ENCODE measurements at regions not wholly inside any gene's neighbourhood (a gene's known extent, or its start where the extent isn't known, plus 50 kb on each side); places are given as distances from the start of the nearest gene placed in this dataset.
A peak's percentile ranks its signal among the peaks of the same experiment; 100 is the strongest.
"Not testable (repeated sequence)": the region's sequence is repeated elsewhere in the genome, so short reads cannot be mapped to it uniquely, and the experiment has no call there.

DNA sequence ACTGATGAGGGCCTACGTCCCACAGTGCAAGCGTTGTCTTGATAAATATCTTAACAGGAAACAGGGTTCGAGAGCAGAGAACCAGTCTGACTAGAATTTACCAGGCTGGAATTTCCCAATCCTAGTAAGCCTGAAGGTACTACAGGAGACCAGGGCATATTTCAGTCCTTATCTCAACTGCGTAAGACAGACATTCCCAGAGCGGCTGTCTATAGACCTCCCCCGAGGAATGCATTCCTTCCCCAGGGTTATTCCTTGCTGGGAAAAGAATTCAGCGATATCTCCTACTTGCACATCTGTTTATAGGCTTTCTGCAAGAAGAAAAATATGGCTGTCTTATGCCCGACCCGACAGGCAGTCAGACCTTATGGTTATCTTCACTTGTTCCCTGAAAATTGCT lies 1074.1 kb upstream of the CELF4 start:
- H3K9me3 ChIP-seq (replicated peaks; ENCODE audit: control insufficient read depth, insufficient read depth, low read length); ATAC-seq; DNase-seq (ENCODE audit: low read depth, low spot score); FAIRE-seq; H3K9ac ChIP-seq (ENCODE audit: control insufficient read depth, insufficient read depth, low read length); H3K27ac ChIP-seq (ENCODE audit: control insufficient read depth, insufficient read depth); SMC1A ChIA-PET (ENCODE audit: uncharacterized antibody, unreplicated experiment); intact Hi-C loops (cut with micrococcal nuclease; ENCODE audit: unreplicated experiment); CTCF ChIA-PET; H3K4me3 ChIP-seq; BruUV-seq (replicated peaks); RAD21 ChIA-PET (ENCODE audit: unreplicated experiment); in situ Hi-C loops (cut with MboI); H3K4me2 ChIP-seq (ENCODE audit: control insufficient read depth, insufficient read depth); H2AFZ ChIP-seq (ENCODE audit: control insufficient read depth, low read depth, low read length); H3K36me3 ChIP-seq (ENCODE audit: control insufficient read depth in 2 of 2, insufficient read depth in 2 of 2, low read length in 1 of 2); H3K27me3 ChIP-seq (replicated peaks in 1 of 2; ENCODE audit: control insufficient read depth in 2 of 2, insufficient read depth in 2 of 2, low read length in 1 of 2); H3K79me2 ChIP-seq (ENCODE audit: control insufficient read depth, insufficient read depth, low read length); H3K4me1 ChIP-seq (ENCODE audit: control insufficient read depth, insufficient read depth, low read length); POLR2A ChIA-PET; H4K20me1 ChIP-seq (ENCODE audit: control insufficient read depth, insufficient read depth): not testable (repeated sequence)
- 70% methylated on average over 9 of the region's 9 CpGs for WGBS (ENCODE audit: insufficient coverage, insufficient replicate concordance, low lambda C conversion rate, missing lambda C conversion rate)
- peak; percentile 36; the same call in 1 of the 2 replicates for TF ChIP-seq CBX5 (IDR thresholded peaks at IDR 0.05; ENCODE audit: low read depth)

DNA sequence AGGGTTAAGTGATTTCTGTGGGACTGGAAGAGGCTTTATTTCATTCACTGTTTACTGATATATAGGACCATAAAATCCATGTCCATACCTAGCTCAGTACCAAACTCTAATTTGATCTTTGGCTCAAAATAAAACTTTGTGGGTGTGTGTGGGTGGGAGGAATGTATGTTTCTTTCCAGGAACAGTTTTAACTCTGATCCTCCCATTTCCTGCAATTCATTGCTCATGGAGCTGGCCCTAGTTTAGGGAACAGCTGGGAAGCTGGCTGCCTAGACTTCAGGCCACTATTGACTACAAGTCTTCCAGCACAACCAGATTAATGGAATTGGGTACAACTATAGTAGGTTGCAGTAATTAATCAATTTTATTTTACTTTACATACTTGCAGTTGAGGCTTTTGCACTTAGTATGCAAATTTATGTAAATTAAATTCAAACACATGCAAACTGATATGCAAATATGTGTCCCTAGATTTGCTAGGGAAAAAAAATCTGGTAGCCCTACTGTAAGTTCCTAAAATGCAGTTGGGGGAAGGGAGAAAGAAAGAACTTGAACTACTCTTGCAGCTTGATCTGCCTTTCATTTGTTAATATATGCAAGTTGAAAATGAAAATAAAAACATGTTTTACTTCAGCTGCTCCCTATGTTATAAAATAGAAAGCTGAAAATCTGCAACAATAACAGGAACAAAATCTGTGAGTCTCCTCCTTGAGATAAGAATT lies 1070.3 kb upstream of the CELF4 start:
- RAD21 ChIA-PET (ENCODE audit: unreplicated experiment) = no interaction called here
- H3K36me3 ChIP-seq (ENCODE audit: control insufficient read depth in 2 of 2, insufficient read depth in 2 of 2, low read length in 1 of 2) = no peaks in the 10 kb centered on the region
- TF ChIP-seq SIX5 (IDR thresholded peaks at IDR 0.05; ENCODE audit: low read depth, low read length, severe bottlenecking) = no peak
- TF ChIP-seq, protein P1, sequence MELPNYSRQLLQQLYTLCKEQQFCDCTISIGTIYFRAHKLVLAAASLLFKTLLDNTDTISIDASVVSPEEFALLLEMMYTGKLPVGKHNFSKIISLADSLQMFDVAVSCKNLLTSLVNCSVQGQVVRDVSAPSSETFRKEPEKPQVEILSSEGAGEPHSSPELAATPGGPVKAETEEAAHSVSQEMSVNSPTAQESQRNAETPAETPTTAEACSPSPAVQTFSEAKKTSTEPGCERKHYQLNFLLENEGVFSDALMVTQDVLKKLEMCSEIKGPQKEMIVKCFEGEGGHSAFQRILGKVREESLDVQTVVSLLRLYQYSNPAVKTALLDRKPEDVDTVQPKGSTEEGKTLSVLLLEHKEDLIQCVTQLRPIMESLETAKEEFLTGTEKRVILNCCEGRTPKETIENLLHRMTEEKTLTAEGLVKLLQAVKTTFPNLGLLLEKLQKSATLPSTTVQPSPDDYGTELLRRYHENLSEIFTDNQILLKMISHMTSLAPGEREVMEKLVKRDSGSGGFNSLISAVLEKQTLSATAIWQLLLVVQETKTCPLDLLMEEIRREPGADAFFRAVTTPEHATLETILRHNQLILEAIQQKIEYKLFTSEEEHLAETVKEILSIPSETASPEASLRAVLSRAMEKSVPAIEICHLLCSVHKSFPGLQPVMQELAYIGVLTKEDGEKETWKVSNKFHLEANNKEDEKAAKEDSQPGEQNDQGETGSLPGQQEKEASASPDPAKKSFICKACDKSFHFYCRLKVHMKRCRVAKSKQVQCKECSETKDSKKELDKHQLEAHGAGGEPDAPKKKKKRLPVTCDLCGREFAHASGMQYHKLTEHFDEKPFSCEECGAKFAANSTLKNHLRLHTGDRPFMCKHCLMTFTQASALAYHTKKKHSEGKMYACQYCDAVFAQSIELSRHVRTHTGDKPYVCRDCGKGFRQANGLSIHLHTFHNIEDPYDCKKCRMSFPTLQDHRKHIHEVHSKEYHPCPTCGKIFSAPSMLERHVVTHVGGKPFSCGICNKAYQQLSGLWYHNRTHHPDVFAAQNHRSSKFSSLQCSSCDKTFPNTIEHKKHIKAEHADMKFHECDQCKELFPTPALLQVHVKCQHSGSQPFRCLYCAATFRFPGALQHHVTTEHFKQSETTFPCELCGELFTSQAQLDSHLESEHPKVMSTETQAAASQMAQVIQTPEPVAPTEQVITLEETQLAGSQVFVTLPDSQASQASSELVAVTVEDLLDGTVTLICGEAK (IDR thresholded peaks at IDR 0.05; ENCODE audit: borderline replicate concordance) = no peak
- TF ChIP-seq NR2C2 (IDR thresholded peaks at IDR 0.05; ENCODE audit: borderline replicate concordance, control insufficient read depth, insufficient read length, low read depth) = no peak
- TF ChIP-seq HDAC2 (IDR thresholded peaks at IDR 0.05) = no peak
- TF ChIP-seq, protein P2, sequence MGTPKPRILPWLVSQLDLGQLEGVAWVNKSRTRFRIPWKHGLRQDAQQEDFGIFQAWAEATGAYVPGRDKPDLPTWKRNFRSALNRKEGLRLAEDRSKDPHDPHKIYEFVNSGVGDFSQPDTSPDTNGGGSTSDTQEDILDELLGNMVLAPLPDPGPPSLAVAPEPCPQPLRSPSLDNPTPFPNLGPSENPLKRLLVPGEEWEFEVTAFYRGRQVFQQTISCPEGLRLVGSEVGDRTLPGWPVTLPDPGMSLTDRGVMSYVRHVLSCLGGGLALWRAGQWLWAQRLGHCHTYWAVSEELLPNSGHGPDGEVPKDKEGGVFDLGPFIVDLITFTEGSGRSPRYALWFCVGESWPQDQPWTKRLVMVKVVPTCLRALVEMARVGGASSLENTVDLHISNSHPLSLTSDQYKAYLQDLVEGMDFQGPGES (IDR thresholded peaks at IDR 0.05) = no peak
- no peak for TF ChIP-seq SRF (IDR thresholded peaks at IDR 0.05; ENCODE audit: low read depth in 2 of 2, low read length in 2 of 2)
- TF ChIP-seq CBFB (IDR thresholded peaks at IDR 0.05; ENCODE audit: low read depth) = no peak
- TF ChIP-seq, protein P3, sequence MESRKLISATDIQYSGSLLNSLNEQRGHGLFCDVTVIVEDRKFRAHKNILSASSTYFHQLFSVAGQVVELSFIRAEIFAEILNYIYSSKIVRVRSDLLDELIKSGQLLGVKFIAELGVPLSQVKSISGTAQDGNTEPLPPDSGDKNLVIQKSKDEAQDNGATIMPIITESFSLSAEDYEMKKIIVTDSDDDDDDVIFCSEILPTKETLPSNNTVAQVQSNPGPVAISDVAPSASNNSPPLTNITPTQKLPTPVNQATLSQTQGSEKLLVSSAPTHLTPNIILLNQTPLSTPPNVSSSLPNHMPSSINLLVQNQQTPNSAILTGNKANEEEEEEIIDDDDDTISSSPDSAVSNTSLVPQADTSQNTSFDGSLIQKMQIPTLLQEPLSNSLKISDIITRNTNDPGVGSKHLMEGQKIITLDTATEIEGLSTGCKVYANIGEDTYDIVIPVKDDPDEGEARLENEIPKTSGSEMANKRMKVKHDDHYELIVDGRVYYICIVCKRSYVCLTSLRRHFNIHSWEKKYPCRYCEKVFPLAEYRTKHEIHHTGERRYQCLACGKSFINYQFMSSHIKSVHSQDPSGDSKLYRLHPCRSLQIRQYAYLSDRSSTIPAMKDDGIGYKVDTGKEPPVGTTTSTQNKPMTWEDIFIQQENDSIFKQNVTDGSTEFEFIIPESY (IDR thresholded peaks at IDR 0.05) = no peak

More for the DNA sequence above, 1070.3 kb upstream of the CELF4 start:
- Histone ChIP-seq H3K4me2 (ENCODE audit: control insufficient read depth, insufficient read depth) (no peak overlapping the region), H3K9ac (ENCODE audit: control insufficient read depth, insufficient read depth, low read length) (no peak overlapping the region), H4K20me1 (ENCODE audit: control insufficient read depth, insufficient read depth) (no peaks in the 10 kb centered on the region), H3K79me2 (ENCODE audit: control insufficient read depth, insufficient read depth, low read length) (no peaks in the 10 kb centered on the region), H2AFZ (ENCODE audit: control insufficient read depth, low read depth, low read length) (no peak overlapping the region), H3K9me3 (replicated peaks; ENCODE audit: control insufficient read depth, insufficient read depth, low read length) (peaks cover 2% of the 10 kb centered on the region; the same call in 2 of the 3 replicates), H3K27me3 (replicated peaks in 1 of 2; ENCODE audit: control insufficient read depth in 2 of 2, insufficient read depth in 2 of 2, low read length in 1 of 2) (no peaks in the 10 kb centered on the region), H3K4me3 (no peak overlapping the region), H3K4me1 (ENCODE audit: control insufficient read depth, insufficient read depth, low read length) (no peaks in the 10 kb centered on the region), H3K27ac (ENCODE audit: control insufficient read depth, insufficient read depth) (no peak overlapping the region)
- no peak for ATAC-seq
- intact Hi-C loops (cut with micrococcal nuclease; ENCODE audit: unreplicated experiment) = no loop called here
- SMC1A ChIA-PET (ENCODE audit: uncharacterized antibody, unreplicated experiment) = no interaction called here
- no TSS peak for BruUV-seq (replicated peaks)
- CTCF ChIA-PET = no interaction called here
- in situ Hi-C loops (cut with MboI) = no loop called here
- DNase-seq (ENCODE audit: low read depth, low spot score) = no peak
- FAIRE-seq = no peak
- POLR2A ChIA-PET = no interaction called here

All from GM12878 (cell line).